Occipital lobe (tissue), 1 donor: ENCODE measurements at regions not wholly inside any gene's neighbourhood (a gene's known extent, or its start where the extent isn't known, plus 50 kb on each side); places are given as distances from the start of the nearest gene placed in this dataset.

ENCODE experiments used
- DNase-seq: peaks from one replicate; lab custom pipeline; 2025; lab: John Stamatoyannopoulos, UW

GRCh38 chr6:138005846-138006245, 101.4 kb downstream of the PERP start:
- DNase-seq = no peak

GRCh38 chr6:138007014-138007472, 100.2 kb downstream of the PERP start:
- DNase-seq = no peak

GRCh38 chr6:138008791-138009190, 98.4 kb downstream of the PERP start:
- DNase-seq = no peak

- DNase-seq = no peak
These were observed 95.8 kb downstream of the PERP start for GRCh38 chr6:138011413-138011812.

GRCh38 chr6:138012682-138013081, 94.5 kb downstream of the PERP start:
- no peak for DNase-seq

- no peak for DNase-seq
These were observed 93.3 kb downstream of the PERP start for GRCh38 chr6:138013959-138014358.

- no peak for DNase-seq
These were observed 90.0 kb downstream of the PERP start for GRCh38 chr6:138017166-138017757.

- no peak for DNase-seq
These were observed 88.9 kb downstream of the PERP start for GRCh38 chr6:138018297-138018696.

GRCh38 chr6:138025528-138025978, 81.7 kb downstream of the PERP start:
- DNase-seq = no peak

- DNase-seq = no peak
These were observed 80.9 kb downstream of the PERP start for GRCh38 chr6:138026342-138026741.

GRCh38 chr6:138028893-138029292, 78.3 kb downstream of the PERP start:
- no peak for DNase-seq

GRCh38 chr6:138030872-138031271, 76.3 kb downstream of the PERP start:
- no peak for DNase-seq

GRCh38 chr6:138031417-138031816, 75.8 kb downstream of the PERP start:
- no peak for DNase-seq

- DNase-seq = no peak
These were observed 75.4 kb downstream of the PERP start for GRCh38 chr6:138031850-138032249.

GRCh38 chr6:138032571-138032970, 74.6 kb downstream of the PERP start:
- no peak for DNase-seq

- DNase-seq = no peak
These were observed 73.0 kb downstream of the PERP start for GRCh38 chr6:138034229-138034628.

- DNase-seq = no peak
These were observed 72.1 kb downstream of the PERP start for GRCh38 chr6:138035070-138035469.

- no peak for DNase-seq
These were observed 71.1 kb downstream of the PERP start for GRCh38 chr6:138036111-138036510.

- no peak for DNase-seq
These were observed 70.2 kb downstream of the PERP start for GRCh38 chr6:138037009-138037504.

- DNase-seq = no peak
These were observed 68.9 kb downstream of the PERP start for GRCh38 chr6:138038142-138038870.
